NB4 (cell line): ENCODE measurements at regions not wholly inside any gene's neighbourhood (a gene's known extent, or its start where the extent isn't known, plus 50 kb on each side); places are given as distances from the start of the nearest gene placed in this dataset.

ENCODE experiments used
- MAX ChIP-seq: IDR thresholded peaks from 2 replicates; pipeline ENCODE4 v1.6.1; 2011; ENCODE audit warnings: low read depth, low read length
- MYC ChIP-seq: IDR thresholded peaks from 2 replicates; pipeline ENCODE4 v1.6.1; 2011; ENCODE audit warnings: low read depth, low read length
- POLR2A ChIP-seq: IDR thresholded peaks from 2 replicates; pipeline ENCODE4 v1.6.1; 2011; ENCODE audit warnings: mild to moderate bottlenecking; ENCODE audit not compliant: insufficient read length; ENCODE audit errors: extremely low read depth
- TF ChIP-seq, protein P1 (sequence below): IDR thresholded peaks from one replicate; pipeline ENCODE4 v1.5.1; 2012; ENCODE audit warnings: low read depth, low read length

DNA sequence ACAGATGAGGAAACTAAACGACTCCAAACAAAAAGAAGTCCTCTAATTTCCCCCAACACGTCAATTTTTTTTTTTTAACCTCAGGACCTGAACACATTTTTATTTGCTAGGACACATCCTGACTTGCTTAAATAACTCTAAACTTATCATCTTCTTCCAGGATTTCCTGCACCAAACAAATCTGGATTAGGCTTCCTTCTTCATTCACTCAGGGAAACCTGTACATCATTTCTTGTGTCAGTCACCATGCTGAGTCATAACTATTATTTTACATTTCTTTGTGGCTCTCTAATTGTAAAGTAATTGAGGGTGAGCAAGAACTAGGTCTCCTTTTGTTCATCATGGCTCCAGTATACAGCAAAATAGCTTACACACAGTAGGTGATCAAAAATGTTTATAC lies 433.4 kb upstream of the GBE1 start:
- no peak for TF ChIP-seq MYC
- TF ChIP-seq, protein P1, sequence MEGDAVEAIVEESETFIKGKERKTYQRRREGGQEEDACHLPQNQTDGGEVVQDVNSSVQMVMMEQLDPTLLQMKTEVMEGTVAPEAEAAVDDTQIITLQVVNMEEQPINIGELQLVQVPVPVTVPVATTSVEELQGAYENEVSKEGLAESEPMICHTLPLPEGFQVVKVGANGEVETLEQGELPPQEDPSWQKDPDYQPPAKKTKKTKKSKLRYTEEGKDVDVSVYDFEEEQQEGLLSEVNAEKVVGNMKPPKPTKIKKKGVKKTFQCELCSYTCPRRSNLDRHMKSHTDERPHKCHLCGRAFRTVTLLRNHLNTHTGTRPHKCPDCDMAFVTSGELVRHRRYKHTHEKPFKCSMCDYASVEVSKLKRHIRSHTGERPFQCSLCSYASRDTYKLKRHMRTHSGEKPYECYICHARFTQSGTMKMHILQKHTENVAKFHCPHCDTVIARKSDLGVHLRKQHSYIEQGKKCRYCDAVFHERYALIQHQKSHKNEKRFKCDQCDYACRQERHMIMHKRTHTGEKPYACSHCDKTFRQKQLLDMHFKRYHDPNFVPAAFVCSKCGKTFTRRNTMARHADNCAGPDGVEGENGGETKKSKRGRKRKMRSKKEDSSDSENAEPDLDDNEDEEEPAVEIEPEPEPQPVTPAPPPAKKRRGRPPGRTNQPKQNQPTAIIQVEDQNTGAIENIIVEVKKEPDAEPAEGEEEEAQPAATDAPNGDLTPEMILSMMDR, result no peak
- TF ChIP-seq POLR2A, result no peak
- no peak for TF ChIP-seq MAX
